GM12864 (cell line): ENCODE measurements at regions not wholly inside any gene's neighbourhood (a gene's known extent, or its start where the extent isn't known, plus 50 kb on each side); places are given as distances from the start of the nearest gene placed in this dataset.
"Not testable (repeated sequence)": the region's sequence is repeated elsewhere in the genome, so short reads cannot be mapped to it uniquely, and the experiment has no call there.

ENCODE experiments used
- DNase-seq: peaks from one replicate; pipeline ENCODE4 v3.0.0-alpha.2; 2011; ENCODE audit warnings: low read depth
- H3K4me3 ChIP-seq: 2 replicates; pipeline ENCODE4 v1.5.1; 2011; ENCODE audit warnings: mild to moderate bottlenecking, low read depth, low read length, control low read depth
- CTCF ChIP-seq: IDR thresholded peaks from 2 replicates; pipeline ENCODE4 v1.5.1; 2011; ENCODE audit warnings: low read depth, mild to moderate bottlenecking, moderate library complexity, low read length, control low read depth, inconsistent platforms; ENCODE audit errors: missing control alignments

- not testable (repeated sequence) for H3K4me3 ChIP-seq
Measured at GRCh38 chr4:17436047-17436749, 75.7 kb downstream of the QDPR start.

GRCh38 chr4:17433827-17434226 is 78.1 kb downstream of the QDPR start:
- no peak for DNase-seq
- no peak for TF ChIP-seq CTCF

More at GRCh38 chr4:17436047-17436749, 75.7 kb downstream of the QDPR start:
- DNase-seq, result not testable (repeated sequence)

GRCh38 chr4:17427991-17428390 is 83.9 kb downstream of the QDPR start:
- no peak for TF ChIP-seq CTCF
- no peak for DNase-seq
- no peak overlapping the region for H3K4me3 ChIP-seq

More at GRCh38 chr4:17433827-17434226, 78.1 kb downstream of the QDPR start:
- H3K4me3 ChIP-seq, result no peak overlapping the region

- TF ChIP-seq CTCF, result no peak
- no peak overlapping the region for H3K4me3 ChIP-seq
- DNase-seq, result no peak
Measured at GRCh38 chr4:17426222-17426621, 85.7 kb downstream of the QDPR start.

- no peak for DNase-seq
- no peak for TF ChIP-seq CTCF
- H3K4me3 ChIP-seq, result no peak overlapping the region
Measured at GRCh38 chr4:17418010-17418409, 93.9 kb downstream of the QDPR start.

- DNase-seq, result no peak
- TF ChIP-seq CTCF, result no peak
- no peak overlapping the region for H3K4me3 ChIP-seq
Measured at GRCh38 chr4:17414392-17414791, 97.5 kb downstream of the QDPR start.

GRCh38 chr4:17400686-17401085 is 111.2 kb downstream of the QDPR start:
- no peak for DNase-seq

More at GRCh38 chr4:17400686-17401085, 111.2 kb downstream of the QDPR start:
- H3K4me3 ChIP-seq, result no peak overlapping the region
- no peak for TF ChIP-seq CTCF
